Fibroblast of skin of left biceps (primary cell): ENCODE measurements at regions not wholly inside any gene's neighbourhood (a gene's known extent, or its start where the extent isn't known, plus 50 kb on each side); places are given as distances from the start of the nearest gene placed in this dataset.
"Not testable (repeated sequence)": the region's sequence is repeated elsewhere in the genome, so short reads cannot be mapped to it uniquely, and the experiment has no call there.

Experiments
- DNase-seq, 2 experiments: peaks; one replicate each; pipeline ENCODE4 v3.0.0-alpha.2; 2013; ENCODE audit warnings: low read depth in 2 of 2

DNA sequence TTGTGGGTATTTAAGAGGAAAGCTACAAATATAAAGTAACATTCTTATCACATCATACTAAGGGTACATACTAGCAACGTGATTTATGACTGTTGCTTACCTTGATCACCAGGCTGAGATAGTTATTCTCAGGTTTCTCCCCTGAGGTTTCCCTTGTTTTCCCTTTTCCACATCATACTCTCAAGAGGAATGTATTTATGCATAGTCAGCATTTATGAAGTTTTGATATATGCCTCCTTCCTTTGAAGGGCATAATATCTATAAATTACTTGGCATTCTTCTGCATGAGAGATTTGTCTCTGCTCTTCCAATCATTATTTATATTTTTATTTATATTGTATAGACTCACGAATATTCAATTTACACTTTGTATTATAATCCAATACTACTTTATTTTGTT is 726.7 kb upstream of the ADGRB3 start:
- no peak for DNase-seq

DNA sequence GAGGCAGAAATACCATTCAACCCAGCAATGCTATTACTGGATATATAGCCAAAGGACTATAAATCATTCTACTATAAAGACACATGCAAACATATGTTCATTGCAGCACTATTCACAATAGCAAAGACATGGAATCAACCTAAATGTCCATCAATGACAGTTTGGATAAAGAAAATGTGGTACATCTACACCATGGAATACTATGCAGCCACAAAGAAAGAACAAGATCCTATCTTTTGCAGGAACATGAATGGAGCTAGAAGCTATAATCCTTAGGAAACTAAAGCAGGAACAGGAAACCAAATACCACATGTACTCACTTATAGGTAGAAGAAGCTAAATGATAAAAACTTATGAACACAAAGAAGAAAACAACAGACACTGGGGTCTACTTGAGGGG is 730.3 kb upstream of the ADGRB3 start:
- not testable (repeated sequence) for DNase-seq

DNA sequence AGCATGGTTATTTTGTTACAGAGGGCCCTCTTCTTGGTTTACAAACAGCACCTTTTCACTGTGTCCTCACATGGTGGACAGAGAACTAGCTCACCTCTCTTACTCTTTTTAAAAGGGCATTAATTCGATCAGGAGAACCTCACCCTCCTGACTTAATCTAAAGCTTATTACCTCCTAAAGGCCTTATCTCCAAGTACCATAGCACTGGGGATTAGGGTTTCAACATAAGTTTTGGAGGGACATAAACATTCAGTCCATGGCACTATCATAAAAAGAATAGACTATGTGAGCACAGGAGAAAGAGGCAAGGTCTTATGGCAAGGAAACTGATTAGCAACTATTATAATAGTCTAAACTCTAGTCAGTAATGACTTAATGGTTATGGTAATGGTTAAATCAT is 736.2 kb upstream of the ADGRB3 start:
- no peak for DNase-seq

DNA sequence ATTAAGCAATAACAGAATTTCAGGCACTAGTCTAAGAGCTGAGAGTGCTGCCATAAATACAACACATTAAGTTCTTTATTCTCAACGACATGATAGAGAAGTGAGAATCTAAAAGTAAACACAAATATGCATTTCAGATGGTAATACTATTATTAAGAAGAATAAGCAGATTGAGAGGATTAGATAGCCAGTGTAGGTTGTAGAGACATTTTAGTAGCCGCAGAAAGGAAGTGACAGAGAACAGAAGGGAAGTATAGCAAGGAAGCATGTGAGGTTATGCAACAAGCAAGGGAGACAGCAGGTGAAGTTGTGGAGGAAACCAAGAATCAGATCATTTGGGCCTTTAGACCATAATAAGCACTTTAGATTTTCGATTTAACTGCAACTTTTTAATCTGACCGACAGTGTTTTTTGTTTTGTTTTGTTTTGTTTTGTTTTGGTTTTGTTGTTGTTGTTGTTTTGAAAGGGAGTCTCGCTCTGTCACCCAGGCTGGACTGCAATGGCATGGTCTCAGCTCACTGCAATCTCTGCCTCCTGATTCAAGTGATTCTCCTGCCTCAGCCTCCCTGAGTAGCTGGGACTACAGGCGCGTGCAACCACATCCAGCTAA is 737.0 kb upstream of the ADGRB3 start:
- DNase-seq: no peak

DNA sequence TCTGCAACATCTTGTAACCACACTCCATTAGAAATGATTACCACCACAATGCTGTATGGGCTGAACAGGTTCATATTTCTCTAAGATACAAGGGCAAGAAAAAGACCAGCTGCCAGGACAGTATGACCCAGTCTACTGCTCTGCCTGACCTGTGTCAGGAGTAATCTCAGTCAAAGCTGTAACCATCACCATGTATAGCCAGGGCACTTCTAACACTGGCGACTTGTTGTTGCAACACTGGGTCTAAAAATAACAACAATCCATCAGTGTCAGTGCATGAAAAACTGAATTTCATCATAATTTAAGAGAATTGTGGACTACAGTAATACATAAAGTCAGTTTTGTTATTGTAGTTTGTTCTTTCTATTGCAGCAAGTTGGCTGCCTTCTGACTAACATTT is 738.6 kb upstream of the ADGRB3 start:
- DNase-seq: no peak

DNA sequence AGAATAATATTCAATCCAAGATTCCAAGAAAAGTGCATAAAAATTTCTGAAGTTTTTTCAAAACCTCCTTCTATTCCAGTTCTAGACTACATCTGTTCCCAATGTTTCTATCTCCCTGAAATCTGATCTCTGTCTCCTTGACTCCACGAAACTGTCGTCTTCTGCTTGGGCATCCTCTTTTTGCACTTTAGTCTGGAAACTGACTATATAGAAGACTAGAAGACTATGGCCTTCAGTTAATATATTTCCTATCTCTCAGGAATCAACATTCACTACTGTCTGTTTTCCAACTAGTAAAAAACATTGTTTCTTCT is 745.4 kb upstream of the ADGRB3 start:
- DNase-seq: no peak

DNA sequence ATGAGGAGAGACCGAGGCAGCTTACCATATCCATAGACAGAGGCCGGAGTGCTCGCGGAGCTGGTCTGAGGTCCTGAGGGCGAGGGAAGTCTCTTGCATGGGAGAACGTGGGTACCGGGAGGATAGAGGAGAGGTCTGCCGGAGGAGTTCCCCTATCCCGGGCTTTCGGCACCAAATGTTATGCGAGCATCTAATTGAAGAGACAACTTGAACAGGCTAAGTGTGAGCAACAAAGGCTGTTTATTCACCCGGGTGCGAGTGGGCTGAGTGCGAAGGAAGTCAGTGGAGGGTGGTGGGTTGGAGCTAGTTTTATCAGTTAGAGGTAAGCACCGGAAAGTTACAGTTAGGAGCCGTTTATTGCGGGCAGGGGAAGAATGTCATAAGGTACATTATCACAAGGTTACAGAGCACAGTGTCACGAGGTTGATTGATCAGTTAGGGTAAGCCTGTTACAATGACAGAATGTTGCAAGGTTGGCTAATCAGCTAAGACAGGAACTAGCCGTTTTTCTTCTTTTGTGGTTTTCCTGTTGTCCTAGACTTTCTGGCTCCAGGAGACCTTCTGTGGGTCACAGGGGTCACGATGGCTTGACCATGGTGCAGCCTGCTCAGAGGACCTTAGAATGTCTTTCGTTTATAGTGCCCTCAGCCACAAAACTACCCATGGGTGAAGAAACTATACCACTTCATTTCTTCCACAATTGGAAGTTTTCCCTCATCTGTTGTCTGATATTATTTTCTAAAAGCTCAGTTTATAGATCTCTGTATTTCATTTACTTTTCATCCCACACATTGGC is 746.0 kb upstream of the ADGRB3 start:
- no peak for DNase-seq

DNA sequence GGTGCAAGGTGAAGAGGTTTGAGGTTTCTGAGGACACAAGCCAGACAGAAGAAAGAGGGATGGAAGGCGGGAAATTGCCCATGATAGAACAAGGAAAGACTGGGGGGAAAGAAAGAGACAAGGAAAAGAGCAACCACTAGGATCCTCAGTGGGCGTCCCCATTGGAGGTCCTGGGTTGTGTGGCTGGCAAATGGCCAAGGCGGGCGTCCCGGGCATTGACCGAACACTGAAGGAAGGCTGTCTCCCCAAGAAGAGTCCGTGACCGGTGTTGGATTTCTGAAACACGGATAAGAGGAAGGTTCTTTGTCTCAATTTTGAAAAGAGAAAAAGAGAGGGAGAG is 746.6 kb upstream of the ADGRB3 start:
- no peak for DNase-seq

DNA sequence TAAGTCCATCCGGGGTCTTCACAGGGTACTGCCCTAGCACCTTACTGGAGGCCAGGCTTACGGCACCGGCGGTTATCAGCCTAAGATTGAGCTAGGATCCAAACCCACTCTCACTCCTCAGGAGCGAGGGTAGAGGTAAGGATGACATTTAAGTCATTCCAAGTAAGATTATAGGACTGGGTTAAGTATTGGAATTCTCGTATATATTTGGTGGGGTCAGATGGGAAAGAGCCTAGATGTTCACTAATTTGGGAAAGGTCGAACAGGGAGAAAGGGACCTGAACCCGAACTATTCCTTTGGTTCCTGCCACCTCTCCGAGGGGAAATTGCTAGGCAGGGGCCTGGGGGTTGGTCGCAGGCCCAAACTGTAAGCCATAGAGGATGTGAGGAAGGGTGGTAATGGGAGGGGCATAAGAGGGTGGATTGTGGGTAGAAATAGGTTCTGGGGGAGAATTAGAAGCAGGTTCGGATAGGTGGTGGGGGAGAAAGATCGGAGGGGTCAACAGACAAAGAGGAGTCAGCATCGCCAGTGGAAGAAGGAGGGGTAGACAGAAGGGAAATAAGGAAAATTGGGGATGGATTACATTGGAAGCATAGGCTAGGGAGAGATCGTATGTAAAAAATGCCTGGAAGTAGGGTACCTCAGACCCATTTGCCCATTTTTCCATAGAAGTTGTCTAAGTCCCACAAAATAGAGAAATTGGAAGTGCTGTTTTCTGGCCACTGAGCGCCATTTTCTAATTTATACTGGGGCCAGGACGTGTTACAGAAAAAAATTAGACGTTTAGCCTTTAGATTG is 747.1 kb upstream of the ADGRB3 start:
- no peak for DNase-seq

DNA sequence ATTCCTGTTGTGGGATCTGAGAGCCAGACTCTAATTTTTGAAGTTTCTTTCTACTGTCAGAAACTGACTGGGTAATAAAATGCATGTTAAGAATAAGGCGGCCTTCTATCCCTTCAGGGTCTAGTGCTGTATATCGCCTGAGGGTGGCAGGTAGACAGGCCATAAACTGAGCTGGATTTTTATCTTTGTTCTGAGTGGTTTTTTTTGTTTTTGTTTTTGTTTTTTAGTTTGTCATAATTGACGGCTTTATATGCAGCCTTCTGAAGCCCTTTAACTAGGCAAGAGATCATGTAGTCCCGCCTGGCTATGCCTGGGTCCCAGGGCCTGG is 747.7 kb upstream of the ADGRB3 start:
- DNase-seq: no peak

DNA sequence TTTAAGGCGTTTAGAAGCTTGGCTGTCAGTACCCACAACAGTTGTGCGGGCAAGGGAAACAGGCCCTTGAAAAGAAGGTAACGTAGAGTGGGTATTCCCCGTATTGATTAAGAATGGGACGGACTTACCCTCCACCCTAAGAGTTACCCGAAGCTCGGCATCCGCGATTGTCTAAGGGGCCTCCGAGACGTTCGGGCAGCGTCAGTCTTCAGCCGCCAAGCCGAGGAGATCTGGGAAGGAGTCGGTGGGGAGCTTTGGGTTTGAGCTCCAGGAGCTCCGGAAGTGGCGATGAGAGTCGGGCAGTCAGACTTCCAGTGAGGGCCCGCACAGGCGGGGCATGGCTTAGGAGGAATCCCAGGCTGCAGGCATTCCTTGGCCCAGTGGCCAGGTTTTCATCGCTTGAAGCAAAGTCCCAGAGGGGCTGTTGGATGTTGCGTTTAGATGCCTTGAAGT is 748.2 kb upstream of the ADGRB3 start:
- no peak for DNase-seq

DNA sequence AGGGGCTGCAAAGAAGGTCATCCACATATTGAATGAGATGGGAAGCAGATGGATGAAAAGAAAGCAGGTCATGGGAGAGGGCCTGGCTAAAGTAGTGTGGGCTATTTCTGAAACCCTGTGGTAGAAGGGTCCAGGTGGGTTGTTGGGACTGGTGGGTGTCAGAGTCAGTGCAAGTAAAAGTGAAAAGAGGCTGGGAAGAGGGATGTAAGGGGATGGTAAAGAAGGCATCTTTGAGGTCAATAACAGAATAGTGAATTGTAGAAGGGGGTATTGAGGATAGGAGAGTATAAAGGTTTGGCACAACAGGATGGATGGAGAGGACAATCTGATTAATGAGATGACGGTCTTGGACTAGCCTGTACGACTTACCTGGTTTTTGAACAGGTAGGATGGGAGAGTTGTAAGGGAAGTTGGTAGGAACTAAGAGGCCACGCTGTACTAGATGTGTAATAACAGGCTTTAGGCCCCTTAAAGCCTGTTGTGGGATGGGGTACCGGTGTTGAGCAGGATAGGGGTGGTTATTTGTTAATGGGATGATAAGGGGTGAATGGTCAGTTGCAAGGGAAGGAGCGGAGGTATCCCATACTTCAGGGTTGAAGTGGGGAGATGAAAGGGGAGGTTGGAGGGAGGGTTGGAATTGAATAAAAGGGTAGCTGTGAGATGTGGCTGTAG is 748.9 kb upstream of the ADGRB3 start:
- DNase-seq: no peak

DNA sequence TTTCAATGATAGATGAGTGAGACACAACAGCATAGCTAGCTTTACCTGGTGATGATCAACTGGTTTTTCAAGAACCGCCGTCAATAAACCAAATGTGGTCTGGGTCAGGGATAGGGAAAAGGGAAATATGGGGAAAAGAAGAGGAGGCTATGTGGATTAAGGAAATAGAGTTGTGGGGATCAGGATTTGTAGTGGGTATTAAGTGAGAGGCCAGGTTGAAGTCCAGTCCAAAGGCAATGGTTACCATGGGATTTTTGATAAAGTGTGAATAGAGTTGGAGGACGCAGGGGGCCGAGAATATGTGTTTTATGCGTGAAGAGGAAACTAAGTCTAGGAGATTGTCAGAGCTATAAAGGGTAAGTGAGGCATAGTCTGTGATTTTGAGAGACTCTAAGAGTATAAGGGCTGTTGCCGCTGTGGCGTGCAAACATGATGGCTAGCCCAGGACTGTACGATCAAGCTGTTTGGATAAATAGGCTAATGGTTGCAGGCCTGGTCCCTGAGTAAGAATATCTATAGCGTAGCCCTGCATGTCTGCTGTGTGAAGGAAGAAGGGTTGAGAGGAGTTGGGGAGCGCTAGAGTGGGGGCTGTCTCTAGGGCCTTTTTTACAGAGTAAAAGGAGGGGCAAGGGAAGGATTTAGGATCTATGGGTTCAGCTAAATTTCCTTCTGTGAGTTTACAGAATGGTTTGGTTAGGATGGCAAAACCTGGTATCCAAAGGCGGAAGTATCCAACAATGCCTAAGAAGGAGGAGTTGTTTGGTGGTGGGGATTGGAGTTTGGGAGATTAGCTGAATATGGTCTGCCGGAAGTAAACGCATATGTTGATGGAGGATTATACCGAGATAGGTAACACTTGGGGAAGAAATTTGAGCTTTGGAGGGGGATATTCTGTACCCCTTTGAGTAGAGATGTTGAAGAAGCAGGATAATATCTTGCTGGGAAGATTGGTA is 749.7 kb upstream of the ADGRB3 start:
- DNase-seq: no peak

DNA sequence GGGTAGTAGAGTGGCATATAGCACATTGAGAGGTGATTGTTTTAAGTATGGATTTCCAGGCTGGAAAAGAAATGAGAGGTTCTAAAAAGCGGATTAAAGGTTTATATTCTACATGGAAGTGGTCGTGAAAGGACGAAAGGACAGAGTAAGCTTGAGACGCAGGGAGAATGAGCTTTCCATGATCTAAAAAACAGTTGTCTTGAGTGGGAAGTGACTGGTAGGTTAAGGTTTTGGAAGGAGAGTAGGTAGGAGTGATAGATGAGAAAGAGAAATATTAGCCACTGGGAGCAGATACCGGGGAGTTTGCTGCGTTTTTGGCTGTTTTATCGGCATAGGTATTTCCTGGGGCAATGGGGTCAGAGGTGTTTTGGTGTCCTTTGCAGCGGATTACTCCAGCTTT is 750.6 kb upstream of the ADGRB3 start:
- DNase-seq: no peak

DNA sequence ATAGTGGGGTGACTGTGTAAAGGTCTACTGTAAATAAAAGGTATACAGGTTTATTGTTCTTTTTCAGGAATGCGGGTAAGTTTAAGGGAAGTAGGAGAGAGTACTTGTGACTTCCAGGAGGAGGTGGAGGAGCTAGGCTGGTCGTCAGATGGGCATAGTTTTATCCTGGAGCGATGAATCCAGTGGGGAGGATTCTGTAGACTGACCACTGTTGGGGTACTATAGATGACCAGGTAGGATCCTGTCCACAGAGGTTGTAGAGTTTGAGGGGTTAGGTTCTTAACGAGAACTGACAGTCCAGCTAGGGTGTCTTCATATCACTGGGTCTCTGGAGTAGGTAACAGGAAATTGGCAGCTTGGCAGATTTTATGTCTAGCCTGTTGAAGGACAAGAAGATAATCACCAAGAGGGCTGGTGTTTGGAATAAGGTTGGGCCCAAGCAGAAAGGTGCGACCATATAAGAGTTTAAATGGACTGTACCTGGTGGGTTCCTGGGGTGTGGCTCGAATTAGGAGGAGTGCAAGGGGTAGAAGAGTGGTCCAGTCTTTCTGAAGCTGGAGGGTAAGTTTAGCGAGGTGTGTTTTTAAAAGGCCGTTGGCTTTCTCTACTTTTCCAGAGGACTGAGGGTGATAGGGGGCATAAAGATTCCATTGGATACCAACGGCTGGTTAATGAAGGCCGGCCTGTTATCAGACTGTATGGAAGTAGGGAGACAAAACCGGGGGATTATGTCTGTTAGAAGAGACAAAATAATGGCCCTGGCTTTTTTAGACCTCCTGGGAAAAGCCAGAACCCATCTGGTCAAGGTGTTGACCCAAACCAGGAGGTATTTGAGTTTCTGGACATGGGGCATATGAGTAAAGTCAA is 751.3 kb upstream of the ADGRB3 start:
- DNase-seq: no peak

DNA sequence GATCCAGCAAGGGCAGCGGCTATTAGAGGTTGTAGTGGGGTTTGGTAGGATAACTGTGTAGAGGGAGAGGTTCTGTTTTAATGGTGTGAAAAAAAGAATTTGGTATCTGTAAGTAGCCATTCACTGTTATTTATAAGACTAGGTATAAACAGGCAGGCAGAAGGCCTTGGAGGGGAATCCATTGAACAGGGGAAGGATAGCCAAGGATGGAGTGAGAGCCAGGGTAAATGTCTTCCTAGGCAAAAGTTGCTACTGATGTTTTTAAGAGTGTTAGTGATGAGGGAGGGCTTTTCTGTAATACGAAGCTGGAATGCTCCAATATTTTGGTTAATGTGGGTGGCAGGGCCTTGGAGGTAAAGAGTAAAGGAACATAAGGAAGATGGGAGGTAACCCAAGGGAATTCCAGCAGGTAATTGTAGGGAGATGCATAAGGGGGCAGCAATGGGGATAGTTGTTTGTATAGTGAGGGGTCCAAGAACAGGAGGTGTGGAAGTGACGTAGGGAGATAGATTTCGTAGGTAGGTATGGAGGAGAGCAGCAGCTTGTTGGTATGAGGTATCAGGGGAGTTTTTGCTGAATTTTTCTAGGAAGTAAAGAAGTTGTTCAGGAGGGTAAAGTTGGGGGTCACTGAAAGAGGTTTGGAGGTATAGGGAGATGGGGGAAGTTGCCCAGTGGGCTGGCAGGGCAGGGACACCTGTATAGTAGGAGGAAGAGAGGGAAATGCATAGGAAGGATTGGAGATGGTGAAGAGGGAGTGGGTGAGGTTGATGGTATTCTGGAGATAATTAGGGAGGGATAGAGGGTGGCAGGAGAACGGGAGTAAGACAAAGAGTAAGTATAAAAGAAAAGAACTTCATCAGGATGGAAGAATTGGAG is 752.4 kb upstream of the ADGRB3 start:
- no peak for DNase-seq

DNA sequence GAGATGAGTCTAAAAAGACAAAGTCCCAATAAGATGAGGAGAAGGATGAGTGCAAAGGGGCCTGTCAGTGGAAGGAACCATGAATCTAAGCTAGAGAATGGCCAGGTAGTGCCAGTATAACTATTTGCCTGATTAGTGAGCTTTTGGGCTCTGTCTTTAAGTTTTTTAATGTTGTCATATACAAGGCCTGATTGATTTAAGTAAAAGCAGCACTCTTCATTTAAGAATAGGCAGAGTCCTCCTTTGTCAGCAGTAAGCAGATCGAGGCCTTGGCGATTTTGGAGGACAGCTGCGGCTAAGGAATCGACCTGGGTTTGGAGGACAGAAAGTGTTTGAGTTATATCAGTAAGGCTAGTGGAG is 753.4 kb upstream of the ADGRB3 start:
- DNase-seq: no peak

DNA sequence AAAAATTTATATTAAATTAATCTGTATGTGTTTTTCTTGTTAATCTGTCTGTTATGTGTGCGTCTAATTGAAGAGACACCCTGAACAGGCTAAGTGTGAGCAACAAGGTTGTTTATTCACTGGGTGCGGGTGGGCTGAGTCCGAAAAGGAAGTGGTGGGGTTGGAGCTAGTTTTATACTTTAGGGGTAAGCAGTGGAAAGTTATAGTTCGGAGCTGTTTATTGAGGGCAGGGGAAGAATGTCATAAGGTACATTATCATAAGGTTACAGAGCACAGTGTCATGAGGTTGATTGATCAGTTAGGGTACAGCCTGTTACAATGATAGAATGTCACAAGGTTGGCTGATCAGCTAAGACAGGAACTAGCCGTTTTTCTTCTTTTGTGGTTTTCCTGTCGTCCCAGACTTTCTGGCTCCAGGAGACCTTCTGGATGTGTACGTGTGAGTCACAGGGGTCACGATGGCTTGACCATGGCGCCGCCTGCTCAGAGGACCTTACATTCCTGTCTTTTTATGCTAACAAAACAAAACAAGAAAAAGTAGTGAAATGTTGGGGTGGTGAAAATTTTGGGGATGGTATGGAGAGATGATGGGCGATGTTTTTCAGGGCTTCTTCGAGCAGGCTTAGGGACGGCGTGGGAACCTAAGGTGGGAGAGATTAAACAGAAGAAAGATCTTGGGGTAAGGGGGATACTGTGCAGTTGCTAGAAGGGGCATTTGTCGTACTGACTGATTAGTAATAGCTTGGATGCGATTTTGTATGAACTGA is 754.0 kb upstream of the ADGRB3 start:
- DNase-seq: no peak

DNA sequence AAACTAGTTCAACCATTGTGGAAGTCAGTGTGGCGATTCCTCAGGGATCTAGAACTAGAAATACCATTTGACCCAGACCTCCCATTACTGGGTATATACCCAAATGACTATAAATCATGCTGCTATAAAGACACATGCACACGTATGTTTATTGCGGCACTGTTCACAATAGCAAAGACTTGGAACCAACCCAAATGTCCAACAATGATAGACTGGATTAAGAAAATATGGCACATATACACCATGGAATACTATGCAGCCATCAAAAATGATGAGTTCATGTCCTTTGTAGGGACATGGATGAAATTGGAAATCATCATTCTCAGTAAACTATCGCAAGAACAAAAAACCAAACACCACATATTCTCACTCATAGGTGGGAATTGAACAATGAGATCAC is 754.7 kb upstream of the ADGRB3 start:
- not testable (repeated sequence) for DNase-seq
